ENCODE measurements at regions not wholly inside any gene's neighbourhood (a gene's known extent, or its start where the extent isn't known, plus 50 kb on each side); places are given as distances from the start of the nearest gene placed in this dataset.
"Not testable (repeated sequence)": the region's sequence is repeated elsewhere in the genome, so short reads cannot be mapped to it uniquely, and the experiment has no call there.

- no peak for DNase-seq
Measured at GRCh38 chr2:88396209-88396608, 56.3 kb downstream of the FOXI3 start.

- no peak for DNase-seq
Measured at GRCh38 chr2:88377641-88377991, 74.9 kb downstream of the FOXI3 start.

DNA sequence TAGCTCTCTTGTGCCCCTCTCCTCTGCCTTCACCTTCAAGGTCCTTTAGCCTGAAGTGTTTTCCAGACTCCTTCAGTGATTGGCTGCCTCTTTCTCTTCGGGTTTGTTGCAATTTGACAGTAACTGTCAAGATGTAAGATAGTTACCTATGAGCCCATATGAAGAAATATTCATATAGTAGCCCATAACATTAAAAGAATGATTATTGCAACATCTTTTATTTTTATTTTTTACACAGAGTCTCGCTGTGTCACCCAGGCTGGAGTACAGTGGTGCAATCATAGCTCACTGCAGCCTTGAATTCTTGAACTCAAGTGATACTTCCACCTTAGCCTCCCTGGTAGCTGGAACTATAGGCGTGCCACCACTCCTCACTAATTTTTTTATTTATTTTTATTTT is 80.5 kb downstream of the FOXI3 start:
- no peak for DNase-seq

- DNase-seq = not testable (repeated sequence)
Measured at GRCh38 chr2:88365408-88365807, 87.1 kb downstream of the FOXI3 start.

- no peak for DNase-seq
Measured at GRCh38 chr2:88355486-88355885, 97.0 kb downstream of the FOXI3 start.

GRCh38 chr2:88351249-88351601 is 101.3 kb downstream of the FOXI3 start:
- DNase-seq = no peak

DNA sequence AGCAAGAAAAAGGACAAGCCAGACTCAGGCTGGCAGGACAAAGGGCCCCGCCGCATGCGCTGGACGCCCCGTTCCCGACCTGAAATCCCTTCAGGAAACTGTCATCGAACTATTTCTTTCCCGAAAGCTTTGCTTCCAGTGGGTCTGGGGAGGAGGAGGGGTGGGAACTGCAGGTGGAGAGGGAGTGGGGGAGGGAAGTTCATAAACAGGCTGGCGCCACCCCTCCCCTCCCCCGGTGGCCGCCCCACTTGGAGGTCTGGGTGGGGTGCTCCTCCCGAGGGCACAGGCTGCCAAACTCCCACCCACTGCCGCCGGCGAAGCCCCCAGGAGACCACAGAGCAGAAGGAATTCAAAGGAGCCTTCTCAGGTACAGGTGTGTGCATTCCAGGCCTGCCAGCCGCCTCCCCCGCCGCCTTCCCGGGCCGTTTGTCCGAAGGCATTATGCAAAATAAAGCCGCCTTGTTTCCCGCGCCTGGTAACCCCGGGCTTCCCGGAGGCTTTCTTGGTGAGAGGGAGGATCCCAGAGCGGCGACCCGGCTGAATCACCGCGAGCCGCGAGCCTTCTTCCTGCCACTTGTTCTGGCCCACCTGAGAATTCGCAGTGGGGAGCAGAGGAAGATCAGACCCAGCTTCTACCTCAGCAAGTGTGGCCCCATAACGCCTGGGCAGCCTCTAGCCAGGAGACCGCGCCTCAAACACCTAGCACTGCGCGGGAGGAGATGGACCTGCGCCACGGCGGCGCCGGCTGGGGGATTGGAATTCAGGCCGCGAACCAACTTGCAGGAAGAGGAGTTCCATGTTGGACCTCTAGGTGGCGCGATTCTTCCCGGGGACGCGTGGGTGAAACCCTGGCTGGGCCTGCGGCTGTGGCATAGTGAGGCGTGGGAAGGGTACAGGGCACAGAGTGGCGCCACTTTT is 101.9 kb downstream of the FOXI3 start:
- DNase-seq = no peak

DNA sequence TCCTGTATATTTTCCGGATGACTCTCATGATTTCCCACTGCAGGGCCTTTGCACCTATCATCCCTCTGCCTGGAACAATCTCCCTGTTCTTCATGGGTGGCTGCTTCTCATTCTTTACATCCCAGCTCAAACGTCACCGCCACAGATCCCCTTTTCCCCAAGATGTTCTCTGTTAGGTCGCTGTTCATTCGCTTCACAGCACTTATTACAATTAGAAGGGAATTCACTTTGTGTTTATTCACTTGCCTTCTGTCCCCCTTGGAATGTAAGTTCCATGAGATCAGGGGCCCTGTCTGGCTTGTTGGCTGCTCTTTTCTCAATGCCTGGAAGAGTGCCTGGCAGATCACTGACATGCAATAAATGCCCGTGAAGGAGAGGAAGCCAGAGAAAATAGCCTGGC is 106.7 kb downstream of the FOXI3 start:
- no peak for DNase-seq

DNA sequence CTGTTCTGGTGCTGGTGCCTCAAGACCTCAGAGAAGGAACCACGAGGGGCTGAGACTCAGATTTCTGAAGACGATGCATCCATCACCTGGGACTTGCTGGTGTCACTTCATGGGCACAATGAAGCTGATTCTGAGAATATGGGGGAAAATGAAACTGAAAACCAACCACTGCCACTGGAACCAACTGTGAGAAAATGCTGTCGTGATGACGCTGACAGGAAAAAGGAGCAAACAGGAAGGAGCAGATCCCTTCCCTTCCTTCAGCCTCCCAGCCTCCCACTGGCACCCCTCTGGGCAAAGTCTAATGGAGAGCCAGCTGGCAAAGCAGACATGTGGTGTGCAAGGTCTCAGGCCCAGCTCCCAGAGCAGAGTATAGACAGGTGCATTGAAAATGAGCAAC is 109.7 kb downstream of the FOXI3 start:
- DNase-seq = no peak

DNA sequence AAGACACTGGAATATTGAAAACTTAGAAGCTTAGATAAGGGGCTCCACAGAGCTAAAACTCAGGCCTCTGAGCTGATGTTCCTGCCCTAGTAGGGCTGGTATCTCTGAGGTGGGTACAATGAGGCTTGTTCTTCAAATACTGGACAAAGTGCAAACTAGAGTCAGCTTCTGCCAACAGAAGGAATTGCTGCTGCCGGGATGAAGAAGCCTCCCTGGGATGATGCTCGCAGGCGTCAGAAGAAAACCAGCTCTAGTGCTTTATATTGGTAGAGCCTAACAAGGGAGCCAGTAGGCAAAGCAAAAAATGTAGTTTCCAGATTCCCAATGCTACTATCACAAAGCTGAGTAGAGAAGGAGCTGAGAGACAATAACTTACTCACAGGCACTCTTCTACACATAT is 118.1 kb downstream of the FOXI3 start:
- no peak for DNase-seq

DNA sequence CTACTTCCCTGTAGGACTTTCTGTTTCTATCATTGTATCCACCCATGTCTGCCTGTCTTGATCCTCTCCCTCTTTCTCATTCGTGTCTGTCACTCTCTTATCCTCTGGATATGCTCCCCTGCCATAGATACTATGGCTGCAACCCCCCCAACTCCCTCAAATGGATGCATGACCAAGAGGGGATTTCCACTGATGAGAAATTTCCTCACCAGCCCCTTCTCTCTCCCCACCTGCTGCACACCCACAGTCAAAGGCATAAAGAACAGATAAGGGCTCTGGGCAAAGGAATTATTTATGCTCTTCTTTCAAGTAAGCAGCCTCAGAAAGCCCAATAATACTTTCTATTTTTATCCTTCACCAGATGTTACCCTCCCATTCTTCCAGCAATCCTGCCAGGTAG is 121.3 kb downstream of the FOXI3 start:
- no peak for DNase-seq

GRCh38 chr2:88329815-88330603 is 122.5 kb downstream of the FOXI3 start:
- DNase-seq = no peak

- DNase-seq = no peak
Measured at GRCh38 chr2:88321449-88322248, 130.8 kb downstream of the FOXI3 start.

GRCh38 chr2:88320076-88320773 is 132.3 kb downstream of the FOXI3 start:
- no peak for DNase-seq

GRCh38 chr2:88318956-88319330 is 133.6 kb downstream of the FOXI3 start:
- DNase-seq = no peak

DNA sequence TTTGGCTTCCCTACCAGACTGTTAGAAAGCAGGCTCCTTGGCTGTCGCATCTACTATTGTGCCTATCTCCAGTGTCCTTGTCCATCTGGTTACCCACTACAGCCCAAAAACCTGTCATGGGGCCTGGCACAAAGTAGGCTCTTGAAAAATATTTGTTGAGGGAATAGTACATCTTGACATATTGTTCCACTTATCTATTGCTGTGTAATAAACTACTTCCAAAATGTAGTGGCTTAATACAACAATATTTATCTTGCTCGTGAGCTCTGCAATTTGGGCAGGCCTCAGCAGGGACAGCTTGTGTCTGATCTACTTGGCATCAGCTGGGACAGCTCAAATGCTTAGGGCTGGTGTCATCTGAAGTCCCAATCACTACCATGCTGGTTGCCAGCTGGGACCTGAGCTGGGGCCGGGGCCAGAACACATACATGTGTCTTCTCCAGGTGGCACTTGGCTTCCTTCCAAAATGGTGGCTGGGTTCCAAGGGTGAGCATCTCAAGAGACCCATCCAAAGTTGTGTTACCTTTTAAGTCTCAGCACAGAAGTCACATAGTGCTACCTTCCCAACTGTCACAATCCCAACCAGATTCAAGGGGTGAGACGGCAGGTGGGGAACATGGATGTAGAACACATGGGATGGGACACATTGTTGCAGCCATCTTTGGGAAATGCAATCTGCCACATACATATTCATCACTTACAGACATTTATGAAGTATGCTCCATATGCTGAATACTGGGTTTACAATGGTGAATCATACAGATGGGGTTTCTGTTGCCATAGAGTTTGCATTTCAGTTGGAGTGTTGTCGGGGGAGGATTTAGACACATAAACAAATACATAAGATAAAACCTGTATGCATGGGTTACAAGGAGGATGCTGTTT is 134.2 kb downstream of the FOXI3 start:
- DNase-seq = no peak

DNA sequence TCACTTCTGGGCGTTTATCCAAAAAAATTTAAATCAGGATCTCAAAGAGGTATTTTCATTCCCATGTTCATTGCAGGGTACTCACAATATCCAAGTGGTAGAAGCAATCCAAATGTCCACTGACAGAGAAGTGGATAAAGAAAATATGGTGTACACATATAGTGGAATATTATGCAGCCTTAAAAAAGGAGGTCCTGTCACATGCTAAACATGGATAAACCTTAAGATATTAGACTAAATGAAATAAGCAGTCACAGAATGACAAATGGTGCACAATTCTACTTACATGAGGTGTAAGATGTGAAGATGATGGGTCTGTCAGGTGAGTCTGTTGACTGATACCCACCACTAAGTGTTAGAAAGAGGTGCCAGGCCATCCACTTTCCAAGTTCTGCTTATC is 140.6 kb downstream of the THNSL2 start:
- DNase-seq = no peak

DNA sequence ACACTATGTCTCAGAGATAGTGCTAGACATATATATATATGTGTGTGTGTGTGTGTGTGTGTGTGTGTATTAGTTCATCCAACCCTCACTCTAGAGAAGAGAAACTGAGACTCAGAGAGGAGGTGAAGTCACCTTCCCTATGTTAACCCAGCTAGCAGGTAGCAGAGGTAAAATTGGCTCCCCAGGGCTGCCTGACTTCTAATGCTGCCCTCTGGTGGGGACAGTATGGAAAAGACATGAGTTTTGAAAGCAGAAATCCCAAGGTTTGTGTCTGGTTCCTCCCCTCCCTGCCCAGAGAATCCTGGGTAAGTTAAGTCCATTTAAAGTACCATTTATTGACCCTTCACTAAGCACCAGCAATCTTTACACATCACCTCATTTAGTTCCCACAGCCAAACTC is 137.7 kb downstream of the THNSL2 start:
- DNase-seq = no peak

DNA sequence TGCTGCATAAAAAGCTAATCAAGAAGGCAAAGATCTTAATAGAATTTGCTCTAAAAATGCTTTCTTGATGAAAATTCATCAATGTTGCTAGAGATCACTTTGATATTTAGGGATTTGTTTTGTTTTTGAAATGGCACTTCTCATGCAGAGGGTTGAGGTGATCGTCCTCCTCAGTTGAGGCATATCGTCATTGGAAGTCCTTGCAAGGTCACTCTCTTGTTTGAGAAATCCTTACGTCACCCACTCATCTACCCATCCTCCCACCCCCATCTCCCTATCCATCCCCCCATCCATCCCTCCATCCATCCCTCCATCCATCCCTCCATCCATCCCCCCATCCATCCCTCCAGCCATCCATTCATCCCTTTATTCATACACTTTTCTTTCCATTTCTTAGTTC is 133.7 kb downstream of the THNSL2 start:
- DNase-seq = no peak

- DNase-seq = no peak
Measured at GRCh38 chr2:88296247-88296646, 126.1 kb downstream of the THNSL2 start.

DNA sequence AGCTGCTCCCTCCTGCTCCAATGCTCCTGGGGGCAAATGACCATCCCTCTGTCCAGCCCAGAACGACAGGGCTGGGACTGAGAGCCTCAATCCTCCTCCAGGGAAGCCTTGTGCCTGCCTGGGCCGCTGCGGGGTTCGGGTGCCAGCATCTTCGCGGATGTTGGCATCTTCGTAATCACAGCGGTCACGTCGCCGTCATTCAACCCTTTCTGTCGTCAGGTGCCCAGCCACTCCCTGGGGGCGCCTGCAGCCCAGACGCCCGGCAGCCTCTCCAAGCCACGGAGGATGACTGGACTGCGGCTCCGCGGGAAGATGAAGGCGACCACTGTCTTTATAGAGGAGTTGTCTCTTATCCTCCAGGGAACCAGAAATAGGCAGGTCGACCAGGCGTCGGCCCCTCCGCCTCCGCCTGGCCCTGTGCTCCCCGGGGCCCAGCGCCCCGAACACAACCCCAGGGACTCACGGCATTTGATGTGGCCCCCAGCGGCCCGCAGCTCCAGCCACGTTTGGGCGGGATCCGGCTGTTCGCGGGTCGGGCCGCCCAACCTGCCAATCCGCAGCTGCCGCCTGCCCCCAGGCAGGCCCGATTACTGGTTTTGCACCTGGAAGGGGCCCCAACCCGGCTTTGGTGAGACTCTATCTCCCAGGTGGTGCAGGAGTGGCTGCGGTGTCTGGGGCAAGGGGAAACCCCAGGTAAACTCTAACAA is 113.9 kb downstream of the THNSL2 start:
- no peak for DNase-seq
